DMS153 treated with DMSO at 0.1 percent for 48 hours (cell line): ENCODE measurements at regions not wholly inside any gene's neighbourhood (a gene's known extent, or its start where the extent isn't known, plus 50 kb on each side); places are given as distances from the start of the nearest gene placed in this dataset.
"Not testable (repeated sequence)": the region's sequence is repeated elsewhere in the genome, so short reads cannot be mapped to it uniquely, and the experiment has no call there.

ENCODE experiments used
- DNase-seq: peaks from one replicate; lab custom pipeline; 2025; ENCODE audit not compliant: unreplicated experiment; lab: John Stamatoyannopoulos, UW

DNA sequence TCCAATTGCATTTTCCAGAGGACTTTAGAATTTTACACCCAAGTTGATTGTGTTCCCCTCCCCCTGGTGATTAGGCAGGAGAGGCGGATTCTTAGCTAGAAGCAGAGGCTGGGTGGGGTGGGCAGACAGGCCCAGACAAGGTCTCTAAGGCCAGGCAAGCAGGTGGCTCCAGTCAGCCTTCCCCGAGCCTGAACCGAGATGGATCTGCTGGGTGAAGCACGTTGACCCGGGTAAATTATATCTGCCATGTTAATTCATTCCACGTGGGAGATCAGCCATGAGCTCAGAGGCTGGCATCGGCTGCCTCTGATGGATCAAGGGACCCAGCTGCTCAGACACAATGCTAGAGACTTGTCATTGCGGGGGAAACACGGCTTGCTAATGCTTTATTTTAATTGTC lies 159.5 kb upstream of the MAFB start:
- DNase-seq = no peak

GRCh38 chr20:40849456-40849855 lies 160.4 kb upstream of the MAFB start:
- no peak for DNase-seq

DNA sequence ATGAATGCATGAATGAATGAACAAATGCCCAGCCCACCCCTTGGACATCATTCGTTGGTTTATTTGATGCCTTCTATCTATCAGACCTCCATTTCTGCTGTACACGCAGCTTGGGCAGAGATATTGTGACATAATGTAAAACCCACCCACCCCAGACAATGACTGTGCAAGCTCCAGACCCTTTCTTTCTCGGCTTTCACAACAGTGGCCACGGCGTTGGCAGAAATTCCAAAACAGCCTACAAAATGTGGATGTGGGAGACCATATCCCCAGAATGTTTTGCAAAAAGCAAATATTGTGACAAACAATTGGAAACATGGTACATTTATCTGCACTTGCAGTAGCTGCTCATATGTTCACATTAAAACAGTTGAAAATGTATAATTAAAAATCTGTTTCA lies 162.0 kb upstream of the MAFB start:
- no peak for DNase-seq

GRCh38 chr20:40855269-40855668 lies 166.2 kb upstream of the MAFB start:
- no peak for DNase-seq

GRCh38 chr20:40856653-40857052 lies 167.6 kb upstream of the MAFB start:
- DNase-seq = no peak

DNA sequence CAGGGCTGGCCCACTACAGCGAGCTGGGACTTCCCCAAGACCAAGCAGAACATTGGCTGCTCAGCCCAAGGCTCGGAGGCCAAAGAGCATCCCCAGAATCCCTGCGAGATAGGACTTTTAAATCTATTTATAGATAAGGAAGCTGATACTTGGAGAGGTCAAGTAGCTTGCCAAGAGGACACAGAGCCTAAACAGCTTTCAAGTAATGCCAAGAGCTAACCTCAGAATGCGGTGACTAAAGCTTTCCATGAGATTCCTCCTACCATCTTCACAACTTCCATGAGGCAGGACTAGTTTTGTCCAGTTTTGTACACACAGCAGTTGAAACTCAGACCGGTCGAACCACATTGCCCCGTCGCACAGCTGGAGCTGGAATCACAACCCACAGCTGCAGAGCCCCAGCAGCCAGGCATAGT lies 168.1 kb upstream of the TOP1 start:
- no peak for DNase-seq

DNA sequence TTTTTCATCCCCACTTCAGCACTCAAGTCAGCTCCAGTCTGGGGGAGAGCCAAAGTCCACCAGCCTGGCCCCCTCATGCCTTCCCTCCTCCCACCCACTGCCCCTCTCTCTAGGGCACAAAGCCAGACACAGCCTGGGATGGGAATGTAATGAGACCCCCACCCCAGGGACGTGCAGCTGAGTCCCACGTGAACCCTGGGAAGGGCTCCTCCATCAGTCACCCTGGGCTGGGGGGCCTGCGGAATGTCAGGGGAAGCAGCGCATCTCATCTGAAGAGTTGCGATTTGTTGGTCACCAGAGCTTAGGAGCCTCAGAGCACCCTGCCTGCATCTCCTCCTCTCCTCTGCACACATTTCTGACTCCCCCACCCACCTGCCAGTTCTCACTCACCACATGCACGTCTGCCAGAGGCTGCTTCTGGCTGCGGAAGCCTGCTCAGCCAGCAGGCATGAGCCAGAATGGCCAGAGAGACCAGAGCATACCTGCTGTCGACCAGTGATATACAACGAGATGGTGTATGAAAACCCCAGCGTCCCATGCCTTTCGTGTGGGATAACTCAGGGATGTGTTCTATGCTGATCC lies 167.1 kb upstream of the TOP1 start:
- no peak for DNase-seq

DNA sequence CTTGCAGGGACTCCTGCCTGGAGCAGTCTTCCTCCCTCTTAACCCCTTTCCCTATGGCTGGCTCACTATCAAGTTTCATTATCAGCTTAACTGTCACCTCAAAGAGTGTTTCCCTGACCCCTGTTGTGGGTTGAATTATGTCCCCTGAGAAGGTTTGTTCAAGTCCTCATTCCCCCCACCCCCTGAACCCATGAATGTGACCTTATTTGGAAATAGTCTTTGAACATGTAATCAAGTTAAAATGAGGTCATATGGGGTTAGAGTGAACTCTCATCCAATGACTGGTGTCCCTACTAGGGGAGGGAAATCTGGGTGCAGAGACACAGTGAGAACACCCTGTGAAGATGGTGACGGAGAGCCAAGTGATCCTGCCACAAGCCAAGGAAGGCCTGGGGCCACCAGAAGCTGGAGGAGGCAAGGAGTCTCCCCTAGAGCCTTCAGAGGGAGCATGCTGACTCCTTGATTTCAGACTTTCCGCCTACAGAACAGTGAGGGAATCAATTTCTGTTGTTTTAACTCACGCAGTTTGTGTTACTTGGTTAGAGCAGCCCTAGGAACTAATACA lies 165.2 kb upstream of the TOP1 start:
- DNase-seq = no peak

DNA sequence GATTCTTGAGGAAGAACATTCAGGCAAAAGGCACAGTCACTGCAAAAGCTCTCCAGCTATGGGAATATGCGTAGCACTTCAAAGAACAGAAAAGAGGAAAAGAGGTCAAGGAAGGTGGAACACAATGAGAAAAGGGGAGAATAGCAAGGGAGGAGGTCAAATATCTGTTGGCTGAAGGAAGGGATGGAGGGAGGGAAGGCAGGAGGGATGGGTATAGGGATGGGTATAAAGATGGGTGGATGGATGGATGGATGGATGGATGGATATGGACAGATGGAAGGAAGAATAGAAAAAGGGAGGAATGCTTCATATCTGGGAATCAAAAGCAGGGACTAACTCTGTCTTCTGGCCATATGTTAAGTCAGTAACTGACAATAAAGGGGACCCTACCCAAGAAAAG lies 164.2 kb upstream of the TOP1 start:
- no peak for DNase-seq

- DNase-seq = no peak
Observed at GRCh38 chr20:40865095-40865494, 163.5 kb upstream of the TOP1 start.

DNA sequence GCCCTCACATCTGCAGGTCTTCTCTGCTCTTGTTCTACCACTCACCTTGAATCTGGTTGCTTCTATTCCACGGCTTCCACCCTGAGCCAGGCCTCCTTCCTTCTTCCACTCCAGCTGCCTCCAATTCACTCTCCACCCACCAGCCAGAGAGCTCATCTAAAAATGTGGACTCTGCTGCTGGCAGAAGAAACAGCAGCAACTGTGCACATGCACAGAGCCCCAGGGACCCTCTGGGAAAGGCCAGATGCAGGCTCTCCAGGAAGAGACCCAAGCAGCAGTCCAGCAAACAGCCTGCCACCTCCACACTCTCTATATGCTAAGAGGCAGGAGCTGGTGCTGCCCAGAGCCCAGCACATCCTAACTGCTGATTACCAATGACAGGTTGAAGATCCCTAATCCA lies 162.6 kb upstream of the TOP1 start:
- no peak for DNase-seq

DNA sequence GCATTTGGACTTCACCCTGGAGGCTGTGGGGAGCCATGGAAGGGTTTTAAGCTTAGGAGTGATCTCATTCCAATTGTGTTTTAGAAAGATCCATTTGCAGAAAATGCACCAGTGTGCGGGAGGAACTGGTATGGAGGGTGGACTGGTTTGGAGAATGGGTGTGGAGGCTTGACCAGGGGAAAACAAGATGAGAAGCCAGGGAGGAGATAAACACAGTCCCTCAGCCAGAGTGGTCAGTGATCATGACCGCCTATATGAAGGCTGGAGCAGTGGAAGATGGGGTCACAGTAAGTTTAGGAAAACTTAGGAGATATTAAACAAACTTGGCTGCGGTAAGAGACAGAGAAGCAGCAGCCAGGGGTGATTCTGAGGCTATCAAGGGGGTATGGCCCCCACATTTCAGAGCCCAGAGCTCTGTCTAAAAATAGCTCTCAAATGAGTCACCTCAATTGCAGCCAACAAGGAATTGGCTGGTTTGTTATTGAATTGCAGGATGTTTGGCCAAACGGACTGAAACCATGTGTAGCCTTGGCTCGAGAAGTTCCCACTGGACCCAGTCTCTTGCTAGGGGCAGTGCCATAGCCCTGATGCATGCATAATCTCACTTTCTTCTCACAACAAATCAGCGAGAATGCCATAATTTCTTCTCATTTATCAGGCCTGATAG lies 159.9 kb upstream of the TOP1 start:
- DNase-seq = no peak

- no peak for DNase-seq
Observed at GRCh38 chr20:40869218-40870147, 159.1 kb upstream of the TOP1 start.

DNA sequence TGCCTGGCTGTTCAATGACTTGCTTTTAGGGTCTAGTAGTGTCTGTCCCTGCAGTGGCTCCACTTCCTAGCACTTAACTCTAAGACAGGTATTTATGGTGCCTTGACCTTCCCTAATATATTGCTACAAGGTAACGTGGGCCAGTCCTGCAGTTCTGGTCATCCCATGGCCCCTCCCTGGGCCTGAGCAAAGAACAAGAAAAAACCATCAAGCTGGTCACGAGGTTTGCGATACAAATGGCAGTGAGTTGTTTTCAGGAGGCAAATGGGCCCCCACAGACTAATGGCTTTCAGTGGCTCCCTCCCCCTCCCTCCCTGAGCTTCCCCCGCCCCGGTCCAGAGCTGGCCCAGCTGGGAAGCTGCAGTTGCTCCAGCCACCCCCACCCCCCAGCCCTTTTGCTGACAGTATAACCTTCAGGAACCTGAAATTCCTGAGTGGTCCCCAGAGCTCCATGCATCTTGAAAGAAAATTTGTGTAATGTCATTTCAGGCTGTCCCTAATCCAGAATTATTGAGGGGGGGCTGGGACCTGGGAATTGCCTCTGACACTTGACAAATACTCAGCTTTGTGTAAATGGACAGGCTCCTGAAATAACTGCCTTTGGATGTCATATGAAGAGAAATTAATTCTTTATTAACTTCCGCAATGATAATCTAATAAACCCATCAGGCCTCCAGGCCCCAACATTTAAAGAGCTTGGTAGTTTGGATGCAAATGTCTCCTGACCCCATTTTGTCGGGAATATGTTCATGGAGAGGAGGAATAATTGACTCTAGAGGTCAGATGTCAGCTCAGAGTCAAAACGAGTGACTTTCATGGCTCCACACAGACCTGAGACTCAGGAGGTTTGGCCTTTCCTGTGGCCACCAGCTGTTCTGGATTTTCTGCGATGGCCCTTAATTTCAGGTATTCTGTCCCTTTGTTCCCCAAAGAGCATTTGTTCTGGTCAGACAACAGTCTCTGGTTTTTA lies 153.2 kb upstream of the TOP1 start:
- DNase-seq = no peak

DNA sequence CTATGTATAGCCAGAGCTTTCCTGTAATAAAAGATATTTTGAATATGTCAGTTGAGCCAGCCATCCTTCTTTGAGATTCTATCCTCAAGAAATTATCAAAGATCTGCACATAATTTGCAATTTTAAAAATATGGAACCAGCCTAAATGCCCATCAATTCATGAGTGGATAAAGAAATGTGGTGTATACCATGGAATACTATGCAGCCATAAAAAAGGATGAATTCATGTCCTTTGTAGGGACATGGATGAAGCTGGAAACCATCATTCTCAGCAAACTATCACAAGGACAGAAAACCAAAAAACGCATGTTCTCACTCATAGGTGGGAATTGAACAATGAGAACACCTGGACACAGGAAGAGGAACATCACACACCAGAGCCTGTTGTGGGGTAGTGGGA lies 150.5 kb upstream of the TOP1 start:
- not testable (repeated sequence) for DNase-seq

- no peak for DNase-seq
Observed at GRCh38 chr20:40880063-40880728, 148.4 kb upstream of the TOP1 start.

GRCh38 chr20:40880729-40881109 lies 147.9 kb upstream of the TOP1 start:
- DNase-seq = no peak

- DNase-seq = no peak
Observed at GRCh38 chr20:40882152-40882551, 146.5 kb upstream of the TOP1 start.

GRCh38 chr20:40883097-40883496 lies 145.5 kb upstream of the TOP1 start:
- no peak for DNase-seq

DNA sequence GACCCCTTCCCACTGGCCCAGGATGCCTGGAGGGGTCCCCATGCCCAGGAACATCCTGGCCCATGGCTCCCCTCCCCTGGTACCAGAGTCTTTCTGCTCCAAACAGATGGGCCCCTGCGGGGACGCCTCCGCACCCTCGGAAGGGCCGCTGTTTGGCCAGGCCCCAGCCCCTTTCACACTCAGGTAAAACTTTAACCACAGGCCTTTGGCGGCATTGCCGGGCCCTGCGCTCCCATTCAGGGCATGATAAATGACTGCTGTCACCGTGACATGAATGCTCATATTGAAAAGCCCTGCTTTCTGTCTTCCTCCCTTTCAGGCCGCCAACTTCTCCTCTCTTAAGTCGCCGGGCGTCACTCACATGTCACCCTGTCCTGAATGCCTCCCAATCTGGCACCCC lies 141.5 kb upstream of the TOP1 start:
- no peak for DNase-seq
